H1 (cell line): ENCODE measurements at regions not wholly inside any gene's neighbourhood (a gene's known extent, or its start where the extent isn't known, plus 50 kb on each side); places are given as distances from the start of the nearest gene placed in this dataset.

Experiments used
- CTCF ChIA-PET: fragments of 300-600 bp; sonication (Branson Sonifier 250); formaldehyde crosslinking; loops from one replicate; lab custom pipeline; 2021; ENCODE audit not compliant: partially characterized antibody; lab: Charles Lee
- POLR2A ChIA-PET: fragments of 300-600 bp; sonication (Branson Sonifier 250); formaldehyde crosslinking; loops from one replicate; lab custom pipeline; 2021; ENCODE audit warnings: inconsistent platforms; ENCODE audit not compliant: partially characterized antibody; lab: Charles Lee
- DNase-seq, 2 experiments: peaks; one replicate each; pipeline versions ENCODE4 v3.0.0 to v3.0.0-alpha.2; 2010 to 2022; ENCODE audit warnings: low spot score in 2 of 2, low read depth in 1 of 2, mixed read lengths in 1 of 2
- FAIRE-seq: peaks from 2 replicates; lab custom pipeline; 2011; peaks lifted over from hg19 to GRCh38; lab: Jason Lieb, UNC
- H2AFZ ChIP-seq: 2 replicates; pipeline ENCODE4 v1.8.1; 2012; ENCODE audit warnings: low read length, inconsistent platforms
- H2AK5ac ChIP-seq: 2 replicates; pipeline ENCODE4 v1.6.1; 2013; ENCODE audit warnings: low read depth, low read length
- H2BK120ac ChIP-seq: replicated peaks from 2 replicates; pipeline ENCODE3; 2013; ENCODE audit warnings: low read depth, low read length, inconsistent platforms
- H2BK12ac ChIP-seq: 2 replicates; pipeline ENCODE4 v1.6.1; 2013; ENCODE audit warnings: low read depth, low read length
- H2BK15ac ChIP-seq: 2 replicates; pipeline ENCODE4 v1.6.1; 2013; ENCODE audit warnings: low read length
- H2BK20ac ChIP-seq: 2 replicates; pipeline ENCODE4 v1.6.1; 2013; ENCODE audit warnings: low read length
- H2BK5ac ChIP-seq: 2 replicates; pipeline ENCODE4 v1.6.1; 2013; ENCODE audit warnings: low read depth, low read length
- H3K14ac ChIP-seq: 2 replicates; pipeline ENCODE4 v1.6.1; 2013; ENCODE audit warnings: inconsistent platforms; ENCODE audit not compliant: insufficient read length
- H3K18ac ChIP-seq: 2 replicates; pipeline ENCODE4 v1.6.1; 2013; ENCODE audit warnings: low read length; ENCODE audit errors: extremely low read depth
- H3K23ac ChIP-seq: 2 replicates; pipeline ENCODE4 v1.6.1; 2013; ENCODE audit warnings: inconsistent platforms; ENCODE audit not compliant: insufficient read length
- H3K23me2 ChIP-seq: 2 replicates; pipeline ENCODE4 v1.6.1; 2013; ENCODE audit warnings: low read depth, low read length
- H3K27ac ChIP-seq: 2 replicates; pipeline ENCODE4 v1.6.1; 2011; ENCODE audit warnings: low read depth, low read length, inconsistent platforms
- H3K27me3 ChIP-seq, 4 experiments: replicated peaks in 1 of 4; 1 replicate in 1 of 4; 2 replicates in 3 of 4; pipeline versions ENCODE4 v1.6.1 to v1.8.1; 2011 to 2013; ENCODE audit warnings: low read length in 3 of 4, mild to moderate bottlenecking in 3 of 4, inconsistent platforms in 2 of 4, mixed read lengths in 2 of 4, moderate library complexity in 1 of 4; ENCODE audit not compliant: control insufficient read depth in 3 of 4, insufficient read depth in 3 of 4; ENCODE audit errors: extremely low read depth in 1 of 4
- H3K36me3 ChIP-seq, 4 experiments: 2 replicates each; pipeline versions ENCODE4 v1.6.1 to v1.8.1; 2011 to 2013; ENCODE audit warnings: mild to moderate bottlenecking in 4 of 4, low read length in 3 of 4, moderate library complexity in 2 of 4, control low read depth in 1 of 4, inconsistent platforms in 1 of 4; ENCODE audit not compliant: insufficient read depth in 4 of 4, control insufficient read depth in 2 of 4
- H3K4ac ChIP-seq: replicated peaks from 2 replicates; pipeline ENCODE3; 2013; ENCODE audit warnings: low read length, low read depth, mixed read lengths, inconsistent platforms; ENCODE audit not compliant: insufficient read length
- H3K4me1 ChIP-seq, 4 experiments: replicated peaks in 1 of 4; 1 replicate in 1 of 4; 2 replicates in 3 of 4; pipeline versions ENCODE4 v1.6.1 to v1.8.1; 2011 to 2013; ENCODE audit warnings: low read length in 3 of 4, inconsistent platforms in 2 of 4, mixed read lengths in 1 of 4; ENCODE audit not compliant: insufficient read depth in 4 of 4, control insufficient read depth in 3 of 4
- H3K4me2 ChIP-seq, 2 experiments: 2 replicates each; pipeline versions ENCODE4 v1.6.1 to v1.8.1; 2011 to 2013; ENCODE audit warnings: low read depth in 2 of 2, low read length in 2 of 2, control low read depth in 1 of 2, inconsistent platforms in 1 of 2, mild to moderate bottlenecking in 1 of 2; ENCODE audit not compliant: insufficient read depth in 1 of 2
- H3K4me3 ChIP-seq, 4 experiments: fragments of 200-600, 300-600 bp in 1 of 4; sonication (generic), shearing (Covaris generic), sonication (Bioruptor Twin) in 1 of 4; 2 replicates each; pipeline versions ENCODE4 v1.5.1 to v1.8.1; 2011 to 2016; ENCODE audit warnings: low read length in 4 of 4, low read depth in 3 of 4, control low read depth in 2 of 4, inconsistent platforms in 2 of 4, mild to moderate bottlenecking in 2 of 4, mixed read lengths in 1 of 4, moderate library complexity in 1 of 4; ENCODE audit not compliant: insufficient read depth in 2 of 4; ENCODE audit errors: extremely low read depth in 1 of 4
- H3K56ac ChIP-seq: replicated peaks from 2 replicates; pipeline ENCODE3; 2013; ENCODE audit warnings: low read depth, mild to moderate bottlenecking, mixed read lengths, low read length, inconsistent platforms; ENCODE audit not compliant: insufficient read length
- H3K79me1 ChIP-seq: 2 replicates; pipeline ENCODE4 v1.6.1; 2013; ENCODE audit warnings: low read depth, low read length, control low read depth
- H3K79me2 ChIP-seq, 2 experiments: 2 replicates each; pipeline versions ENCODE4 v1.6.1 to v1.8.1; 2012 to 2013; ENCODE audit warnings: low read length in 2 of 2, mild to moderate bottlenecking in 2 of 2, inconsistent platforms in 1 of 2; ENCODE audit not compliant: insufficient read depth in 2 of 2, control insufficient read depth in 1 of 2
- H3K9ac ChIP-seq, 4 experiments: replicated peaks in 1 of 4; 1 replicate in 1 of 4; 2 replicates in 3 of 4; pipeline versions ENCODE4 v1.6.1 to v1.8.1; 2011 to 2013; ENCODE audit warnings: low read depth in 3 of 4, low read length in 3 of 4, control low read depth in 2 of 4, mild to moderate bottlenecking in 2 of 4, moderate library complexity in 2 of 4, inconsistent platforms in 1 of 4; ENCODE audit errors: extremely low read depth in 1 of 4
- H3K9me3 ChIP-seq, 2 experiments: 2 replicates each; pipeline versions ENCODE4 v1.6.1 to v1.8.1; 2012 to 2013; ENCODE audit warnings: mild to moderate bottlenecking in 2 of 2, moderate library complexity in 2 of 2, control low read depth in 1 of 2, inconsistent platforms in 1 of 2, low read depth in 1 of 2, low read length in 1 of 2, mixed read lengths in 1 of 2; ENCODE audit not compliant: insufficient read depth in 2 of 2
- H4K20me1 ChIP-seq, 2 experiments: replicated peaks in 1 of 2; 2 replicates each; pipeline versions ENCODE3 to v1.8.1; 2011 to 2013; ENCODE audit warnings: inconsistent platforms in 2 of 2, low read length in 2 of 2, mild to moderate bottlenecking in 1 of 2; ENCODE audit not compliant: insufficient read depth in 2 of 2, control insufficient read depth in 1 of 2
- H4K5ac ChIP-seq: 2 replicates; pipeline ENCODE4 v1.6.1; 2013; ENCODE audit warnings: low read length, low read depth, mixed read lengths, inconsistent platforms; ENCODE audit not compliant: insufficient read length
- H4K8ac ChIP-seq: 2 replicates; pipeline ENCODE4 v1.8.0; 2013; ENCODE audit warnings: mild to moderate bottlenecking, moderate library complexity, low read length, inconsistent platforms; ENCODE audit not compliant: insufficient read depth; ENCODE audit errors: extremely low read depth
- H4K91ac ChIP-seq: replicated peaks from 2 replicates; pipeline ENCODE3; 2013; ENCODE audit warnings: low read length, mixed read lengths, inconsistent platforms; ENCODE audit not compliant: insufficient read length
- ATF3 ChIP-seq: IDR thresholded peaks from 2 replicates; pipeline ENCODE4 v1.6.1; 2011; ENCODE audit warnings: low read depth, mild to moderate bottlenecking, low read length; ENCODE audit not compliant: insufficient read depth
- EZH2 ChIP-seq: fragments of 200-600 bp; sonication (generic); IDR thresholded peaks from 2 replicates; pipeline ENCODE4 v1.7.1; 2012; ENCODE audit warnings: low read depth, mild to moderate bottlenecking, moderate library complexity, low read length, inconsistent platforms; ENCODE audit not compliant: severe bottlenecking
- FOSL1 ChIP-seq: IDR thresholded peaks from 2 replicates; pipeline ENCODE4 v1.6.1; 2011; ENCODE audit warnings: mild to moderate bottlenecking, low read depth, low read length, moderate library complexity; ENCODE audit not compliant: insufficient read depth
- POLR2AphosphoS5 ChIP-seq: IDR thresholded peaks from 2 replicates; pipeline ENCODE4 v1.6.1; 2011; ENCODE audit warnings: low read depth, low read length
- TBP ChIP-seq: IDR thresholded peaks from 2 replicates; pipeline ENCODE4 v1.6.1; 2011; ENCODE audit warnings: low read depth, low read length, improper control_type of control experiment
- YY1 ChIP-seq: IDR thresholded peaks from 2 replicates; pipeline ENCODE4 v1.6.1; 2011; ENCODE audit warnings: low read depth, mild to moderate bottlenecking, low read length
- WGBS, 2 experiments: shearing (Covaris generic) in 1 of 2; methylation state at CpG; one replicate each; pipeline versions ENCODE4 v1.1.6 to v1.1.7; 2013 to 2015; ENCODE audit warnings: low lambda C conversion rate in 2 of 2, mixed read lengths in 2 of 2, inconsistent platforms in 1 of 2, low coverage in 1 of 2, missing lambda C conversion rate in 1 of 2; ENCODE audit not compliant: insufficient replicate concordance in 2 of 2, insufficient coverage in 1 of 2, insufficient read length in 1 of 2; ENCODE audit errors: extremely low coverage in 1 of 2, missing lambda C conversion rate in 1 of 2; 5-methylcytosine and 5-hydroxymethylcytosine counted together

- Histone ChIP-seq H2BK12ac (no peak overlapping the region), H3K4me2 (no peak overlapping the region), H3K9me3 (no peaks in the 10 kb centered on the region), H3K79me2 (no peaks in the 10 kb centered on the region), H2BK120ac (no peak overlapping the region), H4K5ac (no peak overlapping the region), H2BK5ac (no peak overlapping the region), H3K56ac (no peak overlapping the region), H2AK5ac (no peak overlapping the region), H3K27ac (no peak overlapping the region), H2BK15ac (no peak overlapping the region), H3K4me3 (no peak overlapping the region), H3K79me1 (no peaks in the 10 kb centered on the region), H3K23ac (no peak overlapping the region), H4K91ac (no peak overlapping the region), H3K9ac (no peak overlapping the region), H4K20me1 (no peaks in the 10 kb centered on the region), H3K18ac (no peak overlapping the region), H2BK20ac (no peak overlapping the region), H3K27me3 (no peaks in the 10 kb centered on the region), H3K23me2 (no peaks in the 10 kb centered on the region), H2AFZ (no peak overlapping the region), H3K36me3 (no peaks in the 10 kb centered on the region), H3K4ac (no peak overlapping the region), H3K14ac (no peak overlapping the region), H3K4me1 (peaks cover 0 to 9% (median 3%) of the 10 kb centered on the region in 4 experiments; a peak in 5 of 7 replicates), H4K8ac (no peak overlapping the region)
- CTCF ChIA-PET: interaction anchor here (1.0 to 5.4 kb wide), 5 partner anchors 10 to 218 kb away, joined by 4 to 29 read pairs (median 14); no protein-coding TSS in a partner anchor
- no peak for TF ChIP-seq YY1
- TF ChIP-seq TBP: no peak
- TF ChIP-seq POLR2AphosphoS5: no peak
- TF ChIP-seq FOSL1: no peak
- no peak for TF ChIP-seq ATF3
- no peak for TF ChIP-seq EZH2
- WGBS, 2 experiments: 76% methylated on average over 3 of the region's 4 CpGs; no CpG with 5 or more reads in 1 of the 2 experiments
- no peak for DNase-seq
- FAIRE-seq: peak; percentile 42
- POLR2A ChIA-PET: interaction anchor here (0.6 kb wide), 1 partner anchor 11 kb away, joined by 5 read pairs; no protein-coding TSS in a partner anchor
Measured at GRCh38 chr10:71065659-71066058, 146.7 kb upstream of the UNC5B start.
